DMS53 treated with DMSO at 0.1 percent for 48 hours (cell line): ENCODE measurements at regions not wholly inside any gene's neighbourhood (a gene's known extent, or its start where the extent isn't known, plus 50 kb on each side); places are given as distances from the start of the nearest gene placed in this dataset.

ENCODE experiments used
- DNase-seq: peaks from one replicate; lab custom pipeline; 2025; ENCODE audit not compliant: unreplicated experiment; lab: John Stamatoyannopoulos, UW

DNA sequence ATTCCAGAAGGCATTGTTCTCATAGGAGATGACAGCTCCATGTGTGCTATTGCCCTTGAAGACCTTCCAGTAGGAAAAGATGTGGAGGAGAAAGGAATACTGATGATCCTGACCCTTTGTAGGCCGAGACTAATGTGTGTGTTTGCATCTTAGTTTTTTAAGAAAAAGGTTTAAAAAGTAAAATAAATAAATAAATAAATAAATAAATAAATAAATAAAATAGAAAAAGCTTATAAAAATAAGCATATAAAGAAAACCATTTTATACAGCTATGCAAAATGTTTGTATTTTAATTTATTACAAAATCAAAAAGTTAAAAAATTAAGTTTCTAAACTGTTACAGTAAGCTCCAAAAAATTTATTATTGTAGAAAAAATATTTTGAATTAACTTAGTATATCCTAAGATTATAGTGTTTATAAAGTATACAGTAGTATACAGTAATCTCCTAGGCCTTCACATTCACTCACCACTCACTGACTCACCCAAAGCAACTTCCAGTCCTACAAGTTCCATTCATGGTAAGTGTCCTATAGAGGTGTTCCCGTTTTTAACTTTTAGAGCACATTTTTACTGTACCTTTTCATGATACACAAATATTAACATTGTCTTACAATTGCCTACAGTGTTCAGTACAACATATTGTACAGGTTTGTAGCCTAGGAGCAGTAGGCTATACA lies 435.2 kb upstream of the SEMA3A start:
- no peak for DNase-seq

GRCh38 chr7:84629216-84629615 lies 434.6 kb upstream of the SEMA3A start:
- no peak for DNase-seq

DNA sequence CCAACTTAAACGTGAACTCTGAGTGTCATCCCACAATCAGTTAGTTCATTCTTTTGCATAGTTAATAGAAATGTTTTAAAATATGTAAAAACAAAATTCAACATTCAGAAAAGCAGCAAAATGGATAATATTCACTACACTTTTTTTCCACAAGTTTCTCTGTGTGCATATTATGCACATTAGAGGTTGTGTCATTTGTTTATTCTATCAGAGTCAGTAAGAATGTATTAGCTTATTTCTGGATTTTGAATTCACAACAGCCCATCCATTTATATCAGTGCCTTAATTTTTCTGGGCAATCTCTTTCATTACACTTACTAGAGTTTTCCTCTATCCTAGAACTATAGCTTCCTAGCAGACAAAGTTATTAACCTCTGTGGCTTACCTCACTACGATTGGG lies 432.7 kb upstream of the SEMA3A start:
- no peak for DNase-seq

- no peak for DNase-seq
Measured at GRCh38 chr7:84624927-84625326, 430.3 kb upstream of the SEMA3A start.

DNA sequence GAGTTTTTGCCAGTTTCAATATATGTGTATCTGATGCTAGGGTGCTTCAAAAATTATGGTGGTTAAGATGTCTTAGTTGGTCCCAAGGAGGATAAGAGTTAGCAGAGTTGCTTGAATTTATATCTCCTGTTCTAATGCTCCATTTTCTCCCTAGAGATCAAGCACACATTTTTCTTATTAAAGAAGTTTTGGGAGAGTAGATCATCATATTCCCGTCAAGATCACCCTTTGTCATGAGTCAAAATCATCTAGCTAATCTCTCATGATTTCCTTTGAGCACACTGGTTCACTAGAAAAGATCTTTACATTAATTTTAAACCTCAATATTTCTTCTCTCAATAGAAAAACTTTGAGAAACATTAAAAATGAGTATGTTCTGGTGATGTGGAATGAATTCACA lies 429.9 kb upstream of the SEMA3A start:
- no peak for DNase-seq

DNA sequence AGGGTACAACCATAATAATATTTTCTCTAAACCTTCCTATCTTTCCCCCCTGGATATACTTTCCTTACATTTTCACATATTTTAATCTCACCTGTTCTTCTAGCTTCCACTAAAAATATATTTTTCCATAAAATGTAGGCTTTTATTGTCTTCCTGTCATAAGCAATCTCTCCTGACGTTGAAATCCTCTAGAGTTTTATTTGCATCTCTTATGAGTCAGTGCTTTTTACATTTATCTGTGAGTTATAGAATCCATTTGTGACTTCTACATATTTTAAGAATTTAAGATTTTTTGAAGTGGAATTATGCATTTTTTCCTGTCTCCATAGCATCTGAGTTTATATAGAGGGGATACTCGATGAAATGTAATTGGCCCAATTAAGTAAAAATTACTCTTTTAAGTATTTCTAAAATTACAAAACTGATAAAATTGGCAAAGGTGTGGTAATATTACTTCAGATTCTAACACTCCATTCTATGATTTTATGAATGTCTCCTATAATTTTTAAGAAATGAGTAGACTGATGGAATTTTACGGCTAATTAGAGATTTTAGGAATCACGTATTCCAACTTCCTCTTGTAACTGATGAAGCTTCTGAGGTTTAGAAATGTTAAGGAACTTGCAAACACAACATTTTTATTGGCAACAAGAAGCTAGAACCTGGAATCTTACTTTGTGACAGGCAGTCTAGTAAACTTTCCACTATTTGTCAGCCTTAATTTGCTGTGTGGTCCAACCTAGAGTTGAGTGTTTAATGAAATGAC lies 422.9 kb upstream of the SEMA3A start:
- DNase-seq, result no peak

- DNase-seq, result no peak
Measured at GRCh38 chr7:84614821-84615501, 420.4 kb upstream of the SEMA3A start.

- DNase-seq, result no peak
Measured at GRCh38 chr7:84612981-84613681, 418.5 kb upstream of the SEMA3A start.

- no peak for DNase-seq
Measured at GRCh38 chr7:84611391-84611790, 416.8 kb upstream of the SEMA3A start.

- no peak for DNase-seq
Measured at GRCh38 chr7:84610390-84610789, 415.8 kb upstream of the SEMA3A start.

DNA sequence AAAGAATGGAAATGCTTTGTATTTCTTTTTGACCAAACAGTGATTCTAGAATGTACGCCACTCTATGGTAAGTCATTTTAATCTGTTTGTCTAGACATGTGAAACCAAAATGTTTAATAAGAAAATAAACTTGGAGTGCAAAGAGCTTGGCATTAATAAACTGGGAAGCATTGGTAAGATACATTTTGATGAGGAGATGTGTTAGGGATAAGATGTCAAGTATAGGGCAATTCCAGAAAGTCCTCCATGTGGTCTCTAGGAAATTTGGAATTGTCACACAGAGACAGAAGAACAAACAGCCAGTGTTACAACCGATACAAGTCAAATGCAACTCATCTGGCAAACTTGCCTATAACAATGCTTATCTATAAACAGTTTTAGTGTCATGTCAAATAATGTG lies 410.7 kb upstream of the SEMA3A start:
- no peak for DNase-seq

GRCh38 chr7:84603545-84603944 lies 409.0 kb upstream of the SEMA3A start:
- DNase-seq, result no peak

GRCh38 chr7:84595026-84595425 lies 400.4 kb upstream of the SEMA3A start:
- no peak for DNase-seq

GRCh38 chr7:84591897-84592296 lies 397.3 kb upstream of the SEMA3A start:
- DNase-seq, result no peak

- DNase-seq, result no peak
Measured at GRCh38 chr7:84589012-84589411, 394.4 kb upstream of the SEMA3A start.

DNA sequence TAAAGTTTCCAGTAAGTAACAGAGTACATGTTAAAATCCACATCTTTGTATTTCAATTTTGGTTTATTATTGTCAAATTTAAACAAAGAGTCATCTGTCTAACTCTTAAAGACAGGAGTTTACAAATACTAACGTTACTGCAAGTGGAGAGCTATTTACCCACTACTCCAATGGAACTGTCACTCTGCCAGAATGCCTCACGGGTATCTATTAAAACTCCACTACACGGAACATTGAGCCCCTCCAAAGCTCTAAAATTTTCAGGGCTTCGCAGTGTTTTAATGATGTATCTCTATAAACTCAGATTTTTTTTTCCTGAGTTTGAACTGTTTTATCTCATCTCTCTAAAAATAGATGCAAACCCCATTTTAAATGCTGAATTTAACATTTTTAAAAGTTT lies 388.7 kb upstream of the SEMA3A start:
- DNase-seq, result no peak

DNA sequence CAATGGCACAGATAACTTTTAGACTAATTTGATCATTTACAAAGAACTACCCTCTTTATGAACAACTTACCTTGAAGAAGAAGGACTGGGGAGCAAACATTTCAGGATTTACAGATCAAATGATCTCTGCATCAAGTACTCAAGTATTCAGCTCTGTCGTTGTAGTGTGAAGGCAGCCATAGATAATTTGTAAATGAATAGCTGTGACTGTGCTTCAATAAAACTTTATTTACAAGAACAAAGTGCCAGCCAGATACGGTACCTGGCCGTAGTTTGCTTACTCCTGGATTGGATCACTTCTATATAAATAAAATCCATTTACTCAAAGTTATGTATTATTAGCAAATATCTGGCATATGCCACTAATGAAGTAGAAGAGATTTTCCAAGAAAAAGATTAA lies 388.2 kb upstream of the SEMA3A start:
- DNase-seq, result no peak

GRCh38 chr7:84578825-84579224 lies 384.2 kb upstream of the SEMA3A start:
- no peak for DNase-seq

- DNase-seq, result no peak
Measured at GRCh38 chr7:84568781-84569180, 374.2 kb upstream of the SEMA3A start.

- no peak for DNase-seq
Measured at GRCh38 chr7:84565345-84566074, 370.9 kb upstream of the SEMA3A start.

DNA sequence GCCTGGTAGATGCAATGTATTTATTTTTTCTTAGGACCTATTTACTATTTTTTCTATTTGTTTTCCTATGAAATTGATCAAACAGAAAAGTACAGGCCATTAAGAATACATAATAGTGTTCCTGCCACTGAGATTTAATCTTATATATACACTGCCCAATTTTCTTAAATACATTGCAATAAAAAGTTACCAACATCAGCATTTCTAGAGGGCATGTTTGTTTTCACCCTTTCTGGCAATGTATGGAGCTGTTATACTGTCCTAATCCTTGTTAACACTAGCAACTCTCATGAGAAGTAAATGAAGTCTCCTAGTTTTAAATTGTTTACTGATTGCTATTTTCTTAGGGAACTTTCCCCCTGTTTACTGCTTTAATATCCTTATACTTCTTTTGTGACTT lies 359.1 kb upstream of the SEMA3A start:
- DNase-seq, result no peak
